22Rv1 (cell line): ENCODE measurements at regions not wholly inside any gene's neighbourhood (a gene's known extent, or its start where the extent isn't known, plus 50 kb on each side); places are given as distances from the start of the nearest gene placed in this dataset.

Experiments used
- CTCF ChIP-seq: fragments of 450-650 bp; IDR thresholded peaks from 2 replicates; pipeline ENCODE4 v1.5.1; 2017; ENCODE audit warnings: mild to moderate bottlenecking
- ZFX ChIP-seq: fragments of 450-650 bp; IDR thresholded peaks from 2 replicates; pipeline ENCODE4 v1.6.1; 2017; ENCODE audit warnings: antibody characterized with exemption, borderline replicate concordance

DNA sequence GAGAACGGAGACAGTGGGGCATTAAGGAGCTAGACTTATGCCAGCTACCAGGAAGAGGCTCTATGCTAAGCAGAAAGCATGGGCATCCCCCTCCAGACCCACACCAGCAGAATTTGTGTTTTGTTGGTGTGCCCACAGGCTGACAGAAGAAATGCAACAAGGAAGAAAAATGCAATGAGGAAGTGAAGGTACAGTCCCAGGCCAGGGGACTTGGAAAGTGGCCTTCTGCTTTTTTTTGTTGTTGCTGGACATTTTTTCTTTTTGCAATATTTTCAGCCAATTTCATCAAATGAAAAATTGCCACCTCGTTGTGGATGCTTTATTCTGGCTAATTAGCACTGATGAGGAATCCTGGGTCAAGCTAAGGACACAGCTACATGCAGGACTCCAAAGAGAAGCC is 167.7 kb downstream of the TSHZ3 start:
- TF ChIP-seq CTCF = no peak
- no peak for TF ChIP-seq ZFX
